SK-N-SH treated with all-trans-retinoic acid at 6 μM for 48 hours (cell line): ENCODE measurements at regions not wholly inside any gene's neighbourhood (a gene's known extent, or its start where the extent isn't known, plus 50 kb on each side); places are given as distances from the start of the nearest gene placed in this dataset.

Experiments used
- ATAC-seq: fragments of 200-7000 bp; cut with Tn5 transposase; 3 replicates; pipeline ENCODE4 v1.9.1; 2020; ENCODE audit warnings: mild to moderate bottlenecking, moderate library complexity
- ARNTL ChIP-seq: fragments of 450-650 bp; formaldehyde crosslinking; IDR thresholded peaks from 2 replicates; pipeline ENCODE4 v1.5.0; 2020; ENCODE audit warnings: low read depth, mild to moderate bottlenecking, moderate library complexity, borderline replicate concordance
- BACH2 ChIP-seq: fragments of 250-450 bp; sonication (Bioruptor Pico); IDR thresholded peaks from 2 replicates; pipeline ENCODE4 v1.9.0; 2021; ENCODE audit warnings: mild to moderate bottlenecking, borderline replicate concordance
- CREB5 ChIP-seq: fragments of 250-450 bp; sonication (Bioruptor Pico); IDR thresholded peaks from 2 replicates; pipeline ENCODE4 v1.5.1; 2020; ENCODE audit warnings: low read depth, mild to moderate bottlenecking, moderate library complexity
- CSDC2 ChIP-seq: fragments of 250-450 bp; sonication (Bioruptor Pico); IDR thresholded peaks from 2 replicates; pipeline ENCODE4 v1.5.0; 2020; ENCODE audit warnings: mild to moderate bottlenecking, moderate library complexity
- GLIS3 ChIP-seq: fragments of 250-450 bp; sonication (Bioruptor Pico); IDR thresholded peaks from 2 replicates; pipeline ENCODE4 v1.5.0; 2020; ENCODE audit warnings: mild to moderate bottlenecking, moderate library complexity
- ISL1 ChIP-seq: fragments of 250-450 bp; sonication (Bioruptor Pico); IDR thresholded peaks from 2 replicates; pipeline ENCODE4 v2.1.2; 2022; ENCODE audit warnings: mild to moderate bottlenecking, moderate library complexity
- OSR1 ChIP-seq: fragments of 250-450 bp; sonication (Bioruptor Pico); IDR thresholded peaks from 2 replicates; pipeline ENCODE4 v1.8.0; 2022; ENCODE audit warnings: moderate library complexity, mild to moderate bottlenecking, inconsistent platforms
- PATZ1 ChIP-seq: fragments of 250-450 bp; sonication (Bioruptor Pico); IDR thresholded peaks from 2 replicates; pipeline ENCODE4 v1.8.0; 2020; ENCODE audit warnings: mild to moderate bottlenecking, moderate library complexity, borderline replicate concordance
- POU6F1 ChIP-seq: fragments of 250-450 bp; sonication (Bioruptor Pico); IDR thresholded peaks from 2 replicates; pipeline ENCODE4 v1.8.0; 2021; ENCODE audit warnings: low read depth, mild to moderate bottlenecking, moderate library complexity, borderline replicate concordance
- PPARA ChIP-seq: fragments of 250-450 bp; sonication (Bioruptor Pico); IDR thresholded peaks from 2 replicates; pipeline ENCODE4 v1.5.0; 2020; ENCODE audit warnings: mild to moderate bottlenecking, borderline replicate concordance
- RARB ChIP-seq: fragments of 250-450 bp; sonication (Bioruptor Pico); IDR thresholded peaks from 2 replicates; pipeline ENCODE4 v1.8.0; 2021; ENCODE audit warnings: mild to moderate bottlenecking, moderate library complexity
- SNAI2 ChIP-seq: fragments of 250-450 bp; sonication (Bioruptor Pico); IDR thresholded peaks from 2 replicates; pipeline ENCODE4 v1.5.0; 2020; ENCODE audit warnings: mild to moderate bottlenecking, moderate library complexity
- TCF4 ChIP-seq: fragments of 250-450 bp; sonication (Bioruptor Pico); IDR thresholded peaks from 2 replicates; pipeline ENCODE4 v1.8.0; 2021; ENCODE audit warnings: mild to moderate bottlenecking, moderate library complexity, borderline replicate concordance
- TSHZ2 ChIP-seq: fragments of 250-450 bp; sonication (Bioruptor Pico); IDR thresholded peaks from 2 replicates; pipeline ENCODE4 v1.5.0; 2020; ENCODE audit warnings: mild to moderate bottlenecking, moderate library complexity
- ZFP3 ChIP-seq: fragments of 250-450 bp; sonication (Bioruptor Pico); IDR thresholded peaks from 2 replicates; pipeline ENCODE4 v1.5.0; 2020; ENCODE audit warnings: mild to moderate bottlenecking, moderate library complexity
- ZFP30 ChIP-seq: fragments of 450-650 bp; formaldehyde crosslinking; IDR thresholded peaks from 2 replicates; pipeline ENCODE4 v1.5.0; 2022; ENCODE audit warnings: mild to moderate bottlenecking, moderate library complexity
- ZNF565 ChIP-seq: fragments of 450-650 bp; formaldehyde crosslinking; conservative IDR thresholded peaks from 2 replicates; pipeline ENCODE4 v1.5.0; 2020; ENCODE audit warnings: low read depth, mild to moderate bottlenecking, moderate library complexity
- ZNF70 ChIP-seq: fragments of 450-650 bp; formaldehyde crosslinking; IDR thresholded peaks from 2 replicates; pipeline ENCODE4 v1.5.0; 2020; ENCODE audit warnings: mild to moderate bottlenecking, moderate library complexity
- ZNF8 ChIP-seq: fragments of 450-650 bp; formaldehyde crosslinking; IDR thresholded peaks from 2 replicates; pipeline ENCODE4 v1.5.0; 2020; ENCODE audit warnings: mild to moderate bottlenecking, moderate library complexity

GRCh38 chr18:66328296-66328878 lies 275.5 kb downstream of the CDH19 start:
- ATAC-seq, result no peak

GRCh38 chr18:66325251-66325650 lies 278.6 kb downstream of the CDH19 start:
- ATAC-seq, result no peak
- TF ChIP-seq TCF4 (CRISPR knock-in tag), result no peak
- TF ChIP-seq PATZ1, result no peak
- TF ChIP-seq ISL1 (CRISPR knock-in tag), result no peak
- no peak for TF ChIP-seq ARNTL (CRISPR knock-in tag)
- TF ChIP-seq BACH2 (CRISPR knock-in tag), result no peak
- TF ChIP-seq SNAI2 (CRISPR knock-in tag), result no peak
- no peak for TF ChIP-seq GLIS3 (CRISPR knock-in tag)
- TF ChIP-seq PPARA, result no peak
- TF ChIP-seq CREB5 (CRISPR knock-in tag), result no peak
- TF ChIP-seq RARB (CRISPR knock-in tag), result no peak
- TF ChIP-seq ZNF8, result no peak
- TF ChIP-seq OSR1 (CRISPR knock-in tag), result no peak
- no peak for TF ChIP-seq ZFP3 (CRISPR knock-in tag)
- no peak for TF ChIP-seq ZNF70
- no peak for TF ChIP-seq POU6F1 (CRISPR knock-in tag)

More at GRCh38 chr18:66328296-66328878, 275.5 kb downstream of the CDH19 start:
- no peak for TF ChIP-seq ARNTL (CRISPR knock-in tag)
- no peak for TF ChIP-seq TCF4 (CRISPR knock-in tag)
- no peak for TF ChIP-seq ZNF565 (CRISPR knock-in tag)
- no peak for TF ChIP-seq ZFP3 (CRISPR knock-in tag)
- TF ChIP-seq PATZ1, result no peak
- no peak for TF ChIP-seq GLIS3 (CRISPR knock-in tag)
- TF ChIP-seq RARB (CRISPR knock-in tag), result no peak
- no peak for TF ChIP-seq SNAI2 (CRISPR knock-in tag)
- no peak for TF ChIP-seq ISL1 (CRISPR knock-in tag)
- no peak for TF ChIP-seq ZFP30 (CRISPR knock-in tag)
- TF ChIP-seq CSDC2, result no peak
- TF ChIP-seq OSR1 (CRISPR knock-in tag), result no peak
- TF ChIP-seq CREB5 (CRISPR knock-in tag), result no peak
- TF ChIP-seq TSHZ2 (CRISPR knock-in tag), result no peak
